GM10248 (cell line): ENCODE measurements at regions not wholly inside any gene's neighbourhood (a gene's known extent, or its start where the extent isn't known, plus 50 kb on each side); places are given as distances from the start of the nearest gene placed in this dataset.

Source experiments
- CTCF ChIA-PET: fragments of 300-600 bp; sonication (Branson Sonifier 250); formaldehyde crosslinking; extraction: SDS; loops from one replicate; lab custom pipeline; 2021; ENCODE audit warnings: antibody characterized with exemption; lab: Yijun Ruan, JAX
- POLR2A ChIA-PET: fragments of 350-650 bp; sonication (Branson Sonifier 250); formaldehyde crosslinking; extraction: SDS; loops from one replicate; lab custom pipeline; 2020; ENCODE audit warnings: antibody characterized with exemption; lab: Yijun Ruan, JAX
- DNase-seq: peaks from one replicate; pipeline ENCODE4 v3.0.0; 2012; ENCODE audit errors: extremely low spot score
- TF ChIP-seq, protein P1 (sequence below): IDR thresholded peaks from 2 replicates; pipeline ENCODE4 v1.5.1; 2012; ENCODE audit warnings: mild to moderate bottlenecking, low read depth; ENCODE audit errors: extremely low read depth, missing control alignments, control extremely low read depth

DNA sequence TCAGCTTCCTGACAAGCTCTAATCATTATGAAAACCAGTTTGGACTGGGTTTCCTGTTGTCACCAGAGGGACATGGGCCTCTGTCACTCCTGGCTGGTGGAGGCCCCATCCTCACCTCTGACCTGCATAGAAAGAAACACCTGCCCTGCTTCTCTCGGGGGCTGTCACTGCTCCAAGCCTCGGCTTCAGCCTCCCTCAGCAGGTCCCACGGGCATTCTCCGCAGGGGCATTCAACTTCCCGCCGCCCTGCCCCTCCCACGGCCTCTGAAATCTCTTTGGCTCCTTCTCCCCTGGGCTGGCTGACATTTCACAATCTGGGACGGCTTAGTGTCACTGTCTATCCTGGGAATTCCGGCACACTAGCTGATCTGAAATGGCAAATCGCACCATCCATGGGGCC, 257.9 kb downstream of the CTTN start:
- CTCF ChIA-PET = no interaction called here
- no peak for DNase-seq
- TF ChIP-seq, protein P1, sequence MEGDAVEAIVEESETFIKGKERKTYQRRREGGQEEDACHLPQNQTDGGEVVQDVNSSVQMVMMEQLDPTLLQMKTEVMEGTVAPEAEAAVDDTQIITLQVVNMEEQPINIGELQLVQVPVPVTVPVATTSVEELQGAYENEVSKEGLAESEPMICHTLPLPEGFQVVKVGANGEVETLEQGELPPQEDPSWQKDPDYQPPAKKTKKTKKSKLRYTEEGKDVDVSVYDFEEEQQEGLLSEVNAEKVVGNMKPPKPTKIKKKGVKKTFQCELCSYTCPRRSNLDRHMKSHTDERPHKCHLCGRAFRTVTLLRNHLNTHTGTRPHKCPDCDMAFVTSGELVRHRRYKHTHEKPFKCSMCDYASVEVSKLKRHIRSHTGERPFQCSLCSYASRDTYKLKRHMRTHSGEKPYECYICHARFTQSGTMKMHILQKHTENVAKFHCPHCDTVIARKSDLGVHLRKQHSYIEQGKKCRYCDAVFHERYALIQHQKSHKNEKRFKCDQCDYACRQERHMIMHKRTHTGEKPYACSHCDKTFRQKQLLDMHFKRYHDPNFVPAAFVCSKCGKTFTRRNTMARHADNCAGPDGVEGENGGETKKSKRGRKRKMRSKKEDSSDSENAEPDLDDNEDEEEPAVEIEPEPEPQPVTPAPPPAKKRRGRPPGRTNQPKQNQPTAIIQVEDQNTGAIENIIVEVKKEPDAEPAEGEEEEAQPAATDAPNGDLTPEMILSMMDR = no peak
- POLR2A ChIA-PET = no interaction called here

DNA sequence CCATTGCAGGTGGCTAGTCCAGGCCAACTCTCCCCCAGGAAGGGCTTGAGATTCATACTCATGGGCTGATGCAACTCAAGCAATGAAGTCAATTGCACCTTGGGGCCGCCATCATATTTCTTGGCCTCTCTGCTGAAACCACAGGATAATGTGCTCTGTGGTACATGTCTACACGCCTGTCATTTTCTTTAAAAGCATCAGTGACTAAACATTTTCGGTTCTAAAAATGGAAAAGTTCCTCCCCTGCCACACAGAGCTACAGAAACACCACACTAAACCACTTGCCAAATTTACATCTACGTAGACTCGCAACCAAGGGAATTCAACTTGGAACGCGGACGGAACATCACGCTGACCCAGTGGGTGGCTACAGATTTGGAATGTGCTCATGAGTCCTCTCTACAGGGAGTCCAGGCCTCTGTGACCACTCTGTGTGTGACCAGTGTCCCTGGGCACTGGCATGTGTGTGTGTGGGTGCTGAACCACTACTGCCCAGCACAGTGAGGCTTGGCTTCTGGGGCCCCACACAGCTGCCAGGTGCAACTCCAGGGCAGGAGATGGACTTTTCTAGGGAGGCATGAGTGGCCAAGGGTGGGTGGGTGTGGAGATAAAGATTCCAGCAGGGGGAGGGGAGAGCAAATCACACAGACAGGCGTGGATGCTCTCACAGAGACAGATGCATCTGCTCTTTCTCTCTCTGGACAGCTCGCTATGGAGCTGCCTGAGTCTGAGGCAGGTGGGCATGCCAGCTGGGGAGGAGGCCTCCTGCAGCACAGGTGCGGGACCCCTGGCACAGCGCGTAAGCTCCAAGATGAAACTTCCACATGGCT, 261.9 kb downstream of the CTTN start:
- TF ChIP-seq, protein P1 = no peak
- DNase-seq = no peak
- ChIA-PET CTCF (no interaction called here), POLR2A (no interaction called here)

GRCh38 chr11:70660889-70661197, 262.5 kb downstream of the CTTN start:
- DNase-seq = no peak
- ChIA-PET CTCF (no interaction called here), POLR2A (no interaction called here)
- TF ChIP-seq, protein P1 = no peak

GRCh38 chr11:70661761-70662501, 263.6 kb downstream of the CTTN start:
- ChIA-PET POLR2A (no interaction called here), CTCF (no interaction called here)
- TF ChIP-seq, protein P1 = no peak
- DNase-seq = no peak

DNA sequence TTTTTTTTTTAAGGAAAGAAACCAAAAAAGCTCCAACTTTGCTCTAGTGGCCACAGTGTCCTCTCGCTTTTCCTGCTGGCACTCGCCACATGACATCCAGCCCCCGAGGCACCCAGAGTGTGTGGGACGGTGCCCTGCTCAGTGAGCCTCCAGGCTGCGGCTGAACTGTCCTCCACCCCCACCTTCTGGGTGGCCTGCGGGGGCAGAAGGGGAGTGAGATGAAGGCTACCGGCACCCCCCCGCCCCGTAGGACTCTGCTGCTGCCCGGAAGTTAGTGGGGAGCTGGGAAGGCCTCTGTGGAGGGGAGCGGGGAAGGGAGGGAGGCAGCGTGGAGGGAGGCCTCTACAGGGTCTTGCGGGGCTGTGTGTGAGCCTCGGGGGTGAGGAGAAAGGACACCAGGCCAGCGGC, 264.4 kb downstream of the CTTN start:
- ChIA-PET POLR2A (no interaction called here), CTCF (no interaction called here)
- TF ChIP-seq, protein P1 = no peak
- no peak for DNase-seq

DNA sequence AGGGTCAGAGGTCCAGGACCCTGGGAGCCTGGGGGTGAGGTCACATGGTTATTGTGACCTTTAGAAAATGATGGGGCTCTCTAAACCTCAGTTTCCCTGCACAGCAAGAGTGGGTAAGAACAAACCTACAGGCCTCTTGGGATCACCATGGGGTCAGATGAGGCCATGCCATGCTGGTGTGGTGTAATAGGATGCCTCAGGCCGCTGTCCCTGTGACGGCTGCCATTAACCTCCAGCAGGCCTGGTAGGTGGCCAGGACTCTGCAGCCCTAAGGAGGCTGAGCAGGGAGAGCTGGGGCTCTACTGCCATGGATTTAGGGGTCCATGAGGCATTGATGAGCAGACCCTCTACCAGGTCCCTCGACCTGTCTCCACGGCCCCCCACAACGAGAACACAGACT, 265.5 kb downstream of the CTTN start:
- POLR2A ChIA-PET = no interaction called here
- CTCF ChIA-PET = no interaction called here
- TF ChIP-seq, protein P1 = no peak
- DNase-seq = no peak
